ENCODE measurements at regions not wholly inside any gene's neighbourhood (a gene's known extent, or its start where the extent isn't known, plus 50 kb on each side); places are given as distances from the start of the nearest gene placed in this dataset.

DNA sequence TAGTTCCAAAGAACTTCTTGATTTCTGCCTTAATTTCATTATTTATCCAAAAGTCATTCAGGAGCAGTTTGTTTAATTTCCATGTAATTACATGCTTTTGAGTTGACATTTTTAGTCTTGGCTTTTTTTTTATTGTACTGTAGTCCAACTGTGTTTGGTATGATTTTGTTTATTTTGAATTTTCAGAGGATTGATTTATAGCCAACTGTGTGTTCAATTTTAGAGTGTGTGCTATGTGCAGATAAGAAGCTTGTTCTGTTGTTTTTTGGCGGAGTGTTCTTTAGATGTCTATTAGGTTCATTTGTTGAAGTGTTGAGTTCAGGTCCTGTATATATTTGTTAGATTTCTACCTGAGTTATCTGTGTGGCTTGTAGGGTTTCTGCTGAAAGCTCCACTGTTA lies 533.6 kb downstream of the TRAM1L1 start:
- H3K4me2 ChIP-seq, result no peak overlapping the region
- H3K4me3 Mint-ChIP-seq, result no peak overlapping the region
- no peak overlapping the region for H2AFZ ChIP-seq
- no peaks in the 10 kb centered on the region for H3K9me2 ChIP-seq (ENCODE audit: insufficient read depth)
- peaks cover 6% of the 10 kb centered on the region; the same call in 1 of the 3 replicates for H3K4me1 Mint-ChIP-seq
- ATAC-seq (no peak), DNase-seq (ENCODE audit: low spot score) (no peak)
- H3K36me3 Mint-ChIP-seq (ENCODE audit: low read depth), result no peaks in the 10 kb centered on the region
- no peaks in the 10 kb centered on the region for H3K36me3 ChIP-seq (ENCODE audit: insufficient read depth)
- no peaks in the 10 kb centered on the region for H3F3A ChIP-seq (replicated peaks; ENCODE audit: low read depth)
- no peaks in the 10 kb centered on the region for H3K79me2 ChIP-seq (replicated peaks; ENCODE audit: insufficient read depth)
- no peaks in the 10 kb centered on the region for H3K27me3 ChIP-seq (ENCODE audit: insufficient read depth)
- peaks cover 2% of the 10 kb centered on the region for H3K27me3 Mint-ChIP-seq (ENCODE audit: insufficient read depth, low read depth, poor library complexity)
- no peak for TF ChIP-seq POLR2AphosphoS5 (IDR thresholded peaks at IDR 0.05; ENCODE audit: low read depth)
- no peak for TF ChIP-seq JUNB (IDR thresholded peaks at IDR 0.05; ENCODE audit: unreplicated experiment)
- TF ChIP-seq, protein P1, sequence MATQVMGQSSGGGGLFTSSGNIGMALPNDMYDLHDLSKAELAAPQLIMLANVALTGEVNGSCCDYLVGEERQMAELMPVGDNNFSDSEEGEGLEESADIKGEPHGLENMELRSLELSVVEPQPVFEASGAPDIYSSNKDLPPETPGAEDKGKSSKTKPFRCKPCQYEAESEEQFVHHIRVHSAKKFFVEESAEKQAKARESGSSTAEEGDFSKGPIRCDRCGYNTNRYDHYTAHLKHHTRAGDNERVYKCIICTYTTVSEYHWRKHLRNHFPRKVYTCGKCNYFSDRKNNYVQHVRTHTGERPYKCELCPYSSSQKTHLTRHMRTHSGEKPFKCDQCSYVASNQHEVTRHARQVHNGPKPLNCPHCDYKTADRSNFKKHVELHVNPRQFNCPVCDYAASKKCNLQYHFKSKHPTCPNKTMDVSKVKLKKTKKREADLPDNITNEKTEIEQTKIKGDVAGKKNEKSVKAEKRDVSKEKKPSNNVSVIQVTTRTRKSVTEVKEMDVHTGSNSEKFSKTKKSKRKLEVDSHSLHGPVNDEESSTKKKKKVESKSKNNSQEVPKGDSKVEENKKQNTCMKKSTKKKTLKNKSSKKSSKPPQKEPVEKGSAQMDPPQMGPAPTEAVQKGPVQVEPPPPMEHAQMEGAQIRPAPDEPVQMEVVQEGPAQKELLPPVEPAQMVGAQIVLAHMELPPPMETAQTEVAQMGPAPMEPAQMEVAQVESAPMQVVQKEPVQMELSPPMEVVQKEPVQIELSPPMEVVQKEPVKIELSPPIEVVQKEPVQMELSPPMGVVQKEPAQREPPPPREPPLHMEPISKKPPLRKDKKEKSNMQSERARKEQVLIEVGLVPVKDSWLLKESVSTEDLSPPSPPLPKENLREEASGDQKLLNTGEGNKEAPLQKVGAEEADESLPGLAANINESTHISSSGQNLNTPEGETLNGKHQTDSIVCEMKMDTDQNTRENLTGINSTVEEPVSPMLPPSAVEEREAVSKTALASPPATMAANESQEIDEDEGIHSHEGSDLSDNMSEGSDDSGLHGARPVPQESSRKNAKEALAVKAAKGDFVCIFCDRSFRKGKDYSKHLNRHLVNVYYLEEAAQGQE (IDR thresholded peaks at IDR 0.05; ENCODE audit: unreplicated experiment), result no peak
- TF ChIP-seq EZH2phosphoT487 (IDR thresholded peaks at IDR 0.05; ENCODE audit: unreplicated experiment), result no peak
- TF ChIP-seq NANOG (IDR thresholded peaks at IDR 0.05; ENCODE audit: borderline replicate concordance), result no peak
- TF ChIP-seq CREB1 (CRISPR knock-in tag; IDR thresholded peaks at IDR 0.05; ENCODE audit: low read depth), result no peak
- TF ChIP-seq ZNF331 (CRISPR knock-in tag; IDR thresholded peaks at IDR 0.05; ENCODE audit: low read depth), result no peak
- no peak overlapping the region for H3K27ac Mint-ChIP-seq
- H4K20me1 ChIP-seq (replicated peaks; ENCODE audit: insufficient read depth), result no peaks in the 10 kb centered on the region
- no peak overlapping the region for H3K4me3 ChIP-seq
- H3K27ac ChIP-seq (ENCODE audit: low read depth), result no peak overlapping the region
- H3K9me3 Mint-ChIP-seq, result no peaks in the 10 kb centered on the region
- 0 out of 2 replicates have a peak, but pooled peaks cover 2% of the 10 kb centered on the region for H3K4me1 ChIP-seq (ENCODE audit: insufficient read depth)

DNA sequence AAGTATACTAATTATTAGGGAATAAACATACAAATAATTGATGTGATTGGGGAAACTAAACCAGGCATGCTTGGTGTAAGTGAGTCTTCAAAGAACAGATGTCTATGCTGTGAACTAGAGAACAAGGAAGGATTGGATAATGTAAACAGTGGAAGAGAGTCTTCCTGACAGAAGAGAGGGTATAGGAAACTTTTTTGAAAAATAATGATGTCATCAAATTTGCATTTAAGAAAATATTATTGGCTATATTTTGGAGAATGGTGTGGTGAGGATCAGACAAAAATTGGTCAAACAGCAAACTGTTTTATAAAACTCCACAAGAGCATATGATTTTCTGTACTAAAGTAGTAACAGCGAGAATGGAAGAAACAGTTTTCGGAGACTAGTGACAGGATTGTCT lies 537.7 kb downstream of the TRAM1L1 start:
- H3K79me2 ChIP-seq (replicated peaks; ENCODE audit: insufficient read depth), result no peaks in the 10 kb centered on the region
- 0 out of 3 replicates have a peak, but pooled peaks cover 2% of the 10 kb centered on the region for H3K4me1 Mint-ChIP-seq
- ATAC-seq (no peak), DNase-seq (ENCODE audit: low spot score) (no peak)
- no peak overlapping the region for H2AFZ ChIP-seq
- H3K36me3 ChIP-seq (ENCODE audit: insufficient read depth), result no peaks in the 10 kb centered on the region
- no peaks in the 10 kb centered on the region for H4K20me1 ChIP-seq (replicated peaks; ENCODE audit: insufficient read depth)
- H3K9me2 ChIP-seq (ENCODE audit: insufficient read depth), result no peaks in the 10 kb centered on the region
- no peaks in the 10 kb centered on the region for H3K9me3 Mint-ChIP-seq
- H3K27ac ChIP-seq (ENCODE audit: low read depth), result no peak overlapping the region
- no peak overlapping the region for H3K4me3 Mint-ChIP-seq
- H3K27ac Mint-ChIP-seq, result no peak overlapping the region
- no peaks in the 10 kb centered on the region; the same call in 2 of the 3 replicates for H3K36me3 Mint-ChIP-seq (ENCODE audit: low read depth)
- H3K4me2 ChIP-seq, result no peak overlapping the region
- H3K4me1 ChIP-seq (ENCODE audit: insufficient read depth), result no peaks in the 10 kb centered on the region
- no peaks in the 10 kb centered on the region for H3K27me3 ChIP-seq (ENCODE audit: insufficient read depth)
- no peaks in the 10 kb centered on the region for H3K27me3 Mint-ChIP-seq (ENCODE audit: insufficient read depth, low read depth, poor library complexity)
- no peak overlapping the region for H3K4me3 ChIP-seq
- no peaks in the 10 kb centered on the region for H3F3A ChIP-seq (replicated peaks; ENCODE audit: low read depth)
- TF ChIP-seq JUNB (IDR thresholded peaks at IDR 0.05; ENCODE audit: unreplicated experiment) (no peak), EZH2 (IDR thresholded peaks at IDR 0.05; ENCODE audit: low read depth, unreplicated experiment) (no peak), POLR2AphosphoS5 (IDR thresholded peaks at IDR 0.05; ENCODE audit: low read depth) (no peak), CREB1 (CRISPR knock-in tag; IDR thresholded peaks at IDR 0.05; ENCODE audit: low read depth) (no peak)
- TF ChIP-seq, protein P2, sequence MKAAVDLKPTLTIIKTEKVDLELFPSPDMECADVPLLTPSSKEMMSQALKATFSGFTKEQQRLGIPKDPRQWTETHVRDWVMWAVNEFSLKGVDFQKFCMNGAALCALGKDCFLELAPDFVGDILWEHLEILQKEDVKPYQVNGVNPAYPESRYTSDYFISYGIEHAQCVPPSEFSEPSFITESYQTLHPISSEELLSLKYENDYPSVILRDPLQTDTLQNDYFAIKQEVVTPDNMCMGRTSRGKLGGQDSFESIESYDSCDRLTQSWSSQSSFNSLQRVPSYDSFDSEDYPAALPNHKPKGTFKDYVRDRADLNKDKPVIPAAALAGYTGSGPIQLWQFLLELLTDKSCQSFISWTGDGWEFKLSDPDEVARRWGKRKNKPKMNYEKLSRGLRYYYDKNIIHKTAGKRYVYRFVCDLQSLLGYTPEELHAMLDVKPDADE (IDR thresholded peaks at IDR 0.05), result no peak
- TF ChIP-seq, protein P3, sequence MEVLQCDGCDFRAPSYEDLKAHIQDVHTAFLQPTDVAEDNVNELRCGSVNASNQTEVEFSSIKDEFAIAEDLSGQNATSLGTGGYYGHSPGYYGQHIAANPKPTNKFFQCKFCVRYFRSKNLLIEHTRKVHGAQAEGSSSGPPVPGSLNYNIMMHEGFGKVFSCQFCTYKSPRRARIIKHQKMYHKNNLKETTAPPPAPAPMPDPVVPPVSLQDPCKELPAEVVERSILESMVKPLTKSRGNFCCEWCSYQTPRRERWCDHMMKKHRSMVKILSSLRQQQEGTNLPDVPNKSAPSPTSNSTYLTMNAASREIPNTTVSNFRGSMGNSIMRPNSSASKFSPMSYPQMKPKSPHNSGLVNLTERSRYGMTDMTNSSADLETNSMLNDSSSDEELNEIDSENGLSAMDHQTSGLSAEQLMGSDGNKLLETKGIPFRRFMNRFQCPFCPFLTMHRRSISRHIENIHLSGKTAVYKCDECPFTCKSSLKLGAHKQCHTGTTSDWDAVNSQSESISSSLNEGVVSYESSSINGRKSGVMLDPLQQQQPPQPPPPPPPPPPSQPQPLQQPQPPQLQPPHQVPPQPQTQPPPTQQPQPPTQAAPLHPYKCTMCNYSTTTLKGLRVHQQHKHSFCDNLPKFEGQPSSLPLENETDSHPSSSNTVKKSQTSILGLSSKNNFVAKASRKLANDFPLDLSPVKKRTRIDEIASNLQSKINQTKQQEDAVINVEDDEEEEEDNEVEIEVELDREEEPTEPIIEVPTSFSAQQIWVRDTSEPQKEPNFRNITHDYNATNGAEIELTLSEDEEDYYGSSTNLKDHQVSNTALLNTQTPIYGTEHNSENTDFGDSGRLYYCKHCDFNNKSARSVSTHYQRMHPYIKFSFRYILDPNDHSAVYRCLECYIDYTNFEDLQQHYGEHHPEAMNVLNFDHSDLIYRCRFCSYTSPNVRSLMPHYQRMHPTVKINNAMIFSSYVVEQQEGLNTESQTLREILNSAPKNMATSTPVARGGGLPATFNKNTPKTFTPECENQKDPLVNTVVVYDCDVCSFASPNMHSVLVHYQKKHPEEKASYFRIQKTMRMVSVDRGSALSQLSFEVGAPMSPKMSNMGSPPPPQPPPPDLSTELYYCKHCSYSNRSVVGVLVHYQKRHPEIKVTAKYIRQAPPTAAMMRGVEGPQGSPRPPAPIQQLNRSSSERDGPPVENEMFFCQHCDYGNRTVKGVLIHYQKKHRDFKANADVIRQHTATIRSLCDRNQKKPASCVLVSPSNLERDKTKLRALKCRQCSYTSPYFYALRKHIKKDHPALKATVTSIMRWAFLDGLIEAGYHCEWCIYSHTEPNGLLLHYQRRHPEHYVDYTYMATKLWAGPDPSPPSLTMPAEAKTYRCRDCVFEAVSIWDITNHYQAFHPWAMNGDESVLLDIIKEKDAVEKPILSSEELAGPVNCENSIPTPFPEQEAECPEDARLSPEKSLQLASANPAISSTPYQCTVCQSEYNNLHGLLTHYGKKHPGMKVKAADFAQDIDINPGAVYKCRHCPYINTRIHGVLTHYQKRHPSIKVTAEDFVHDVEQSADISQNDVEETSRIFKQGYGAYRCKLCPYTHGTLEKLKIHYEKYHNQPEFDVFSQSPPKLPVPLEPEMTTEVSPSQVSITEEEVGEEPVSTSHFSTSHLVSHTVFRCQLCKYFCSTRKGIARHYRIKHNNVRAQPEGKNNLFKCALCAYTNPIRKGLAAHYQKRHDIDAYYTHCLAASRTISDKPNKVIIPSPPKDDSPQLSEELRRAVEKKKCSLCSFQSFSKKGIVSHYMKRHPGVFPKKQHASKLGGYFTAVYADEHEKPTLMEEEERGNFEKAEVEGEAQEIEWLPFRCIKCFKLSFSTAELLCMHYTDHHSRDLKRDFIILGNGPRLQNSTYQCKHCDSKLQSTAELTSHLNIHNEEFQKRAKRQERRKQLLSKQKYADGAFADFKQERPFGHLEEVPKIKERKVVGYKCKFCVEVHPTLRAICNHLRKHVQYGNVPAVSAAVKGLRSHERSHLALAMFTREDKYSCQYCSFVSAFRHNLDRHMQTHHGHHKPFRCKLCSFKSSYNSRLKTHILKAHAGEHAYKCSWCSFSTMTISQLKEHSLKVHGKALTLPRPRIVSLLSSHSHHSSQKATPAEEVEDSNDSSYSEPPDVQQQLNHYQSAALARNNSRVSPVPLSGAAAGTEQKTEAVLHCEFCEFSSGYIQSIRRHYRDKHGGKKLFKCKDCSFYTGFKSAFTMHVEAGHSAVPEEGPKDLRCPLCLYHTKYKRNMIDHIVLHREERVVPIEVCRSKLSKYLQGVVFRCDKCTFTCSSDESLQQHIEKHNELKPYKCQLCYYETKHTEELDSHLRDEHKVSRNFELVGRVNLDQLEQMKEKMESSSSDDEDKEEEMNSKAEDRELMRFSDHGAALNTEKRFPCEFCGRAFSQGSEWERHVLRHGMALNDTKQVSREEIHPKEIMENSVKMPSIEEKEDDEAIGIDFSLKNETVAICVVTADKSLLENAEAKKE (CRISPR knock-in tag; IDR thresholded peaks at IDR 0.05), result no peak

All from GM23338 (cell line).